Dedifferentiated amniotic fluid mesenchymal stem cell (primary cell): ENCODE measurements at regions not wholly inside any gene's neighbourhood (a gene's known extent, or its start where the extent isn't known, plus 50 kb on each side); places are given as distances from the start of the nearest gene placed in this dataset.
"Not testable (repeated sequence)": the region's sequence is repeated elsewhere in the genome, so short reads cannot be mapped to it uniquely, and the experiment has no call there.

Experiments used
- DNase-seq: peaks from one replicate; pipeline ENCODE4 v3.0.0-alpha.2; 2016; ENCODE audit errors: extremely low spot score

- no peak for DNase-seq
Measured at GRCh38 chr3:137820366-137820765, 56.3 kb downstream of the SOX14 start.

- DNase-seq, result no peak
Measured at GRCh38 chr3:137835096-137835495, 71.0 kb downstream of the SOX14 start.

GRCh38 chr3:137845194-137845593 lies 81.1 kb downstream of the SOX14 start:
- DNase-seq, result no peak

- no peak for DNase-seq
Measured at GRCh38 chr3:137845666-137846065, 81.6 kb downstream of the SOX14 start.

GRCh38 chr3:137852391-137852830 lies 88.3 kb downstream of the SOX14 start:
- DNase-seq, result no peak

GRCh38 chr3:137854533-137855261 lies 90.6 kb downstream of the SOX14 start:
- DNase-seq, result no peak

- DNase-seq, result no peak
Measured at GRCh38 chr3:137866001-137866400, 101.9 kb downstream of the SOX14 start.

- no peak for DNase-seq
Measured at GRCh38 chr3:137866933-137867332, 102.8 kb downstream of the SOX14 start.

GRCh38 chr3:137867611-137868010 lies 103.5 kb downstream of the SOX14 start:
- no peak for DNase-seq

- DNase-seq, result no peak
Measured at GRCh38 chr3:137869022-137869421, 104.9 kb downstream of the SOX14 start.

- DNase-seq, result not testable (repeated sequence)
Measured at GRCh38 chr3:137872589-137872988, 108.5 kb downstream of the SOX14 start.

- not testable (repeated sequence) for DNase-seq
Measured at GRCh38 chr3:137896842-137897241, 113.1 kb upstream of the CLDN18 start.

GRCh38 chr3:137906985-137907649 lies 102.8 kb upstream of the CLDN18 start:
- DNase-seq, result no peak

- DNase-seq, result no peak
Measured at GRCh38 chr3:137924628-137925027, 85.3 kb upstream of the CLDN18 start.

- no peak for DNase-seq
Measured at GRCh38 chr3:137925080-137925479, 84.9 kb upstream of the CLDN18 start.

GRCh38 chr3:137926991-137927390 lies 83.0 kb upstream of the CLDN18 start:
- DNase-seq, result no peak

- no peak for DNase-seq
Measured at GRCh38 chr3:137930976-137931375, 79.0 kb upstream of the CLDN18 start.

GRCh38 chr3:137938876-137939275 lies 71.1 kb upstream of the CLDN18 start:
- DNase-seq, result no peak

- no peak for DNase-seq
Measured at GRCh38 chr3:137944593-137944992, 65.4 kb upstream of the CLDN18 start.

- DNase-seq, result peak; percentile 76
Measured at GRCh38 chr3:137946356-137946973, 63.5 kb upstream of the CLDN18 start.

- DNase-seq, result no peak
Measured at GRCh38 chr3:137947117-137947516, 62.8 kb upstream of the CLDN18 start.

GRCh38 chr3:137948400-137949072 lies 61.4 kb upstream of the CLDN18 start:
- no peak for DNase-seq
